ENCODE measurements at regions not wholly inside any gene's neighbourhood (a gene's known extent, or its start where the extent isn't known, plus 50 kb on each side); places are given as distances from the start of the nearest gene placed in this dataset.

DNA sequence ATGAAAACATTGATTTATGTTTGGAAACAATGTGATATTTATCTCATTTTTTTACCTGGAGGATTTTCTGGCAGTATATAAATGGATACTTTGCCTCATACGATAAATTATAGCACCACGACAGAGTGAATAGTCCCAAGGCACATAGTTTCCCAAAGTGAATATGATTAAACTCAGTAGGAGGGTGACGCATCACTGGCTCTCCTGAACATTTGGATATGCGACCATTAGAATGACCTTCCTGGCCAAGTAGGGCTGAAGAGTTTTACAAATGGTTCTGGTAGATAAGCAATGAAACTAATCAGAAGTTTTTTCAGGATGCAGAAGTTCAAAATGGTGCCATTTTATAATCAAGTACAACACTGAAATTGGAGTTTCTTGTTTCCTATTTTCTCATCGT, 397.7 kb downstream of the AASDHPPT start:
- no peak overlapping the region for H3K27ac ChIP-seq (ENCODE audit: extremely low read depth, low read depth, low read length)
- ChIA-PET CTCF (interaction anchor here (1.4 kb wide), 1 partner anchor 9 kb away, joined by 3 read pairs; no protein-coding TSS in a partner anchor), POLR2A (no interaction called here)
- no peak for TF ChIP-seq ZNF121 (tag by site-specific recombination; IDR thresholded peaks at IDR 0.05)
- TF ChIP-seq REPIN1 (tag by site-specific recombination; IDR thresholded peaks at IDR 0.05; ENCODE audit: low read depth), result no peak
- TF ChIP-seq, protein P1, sequence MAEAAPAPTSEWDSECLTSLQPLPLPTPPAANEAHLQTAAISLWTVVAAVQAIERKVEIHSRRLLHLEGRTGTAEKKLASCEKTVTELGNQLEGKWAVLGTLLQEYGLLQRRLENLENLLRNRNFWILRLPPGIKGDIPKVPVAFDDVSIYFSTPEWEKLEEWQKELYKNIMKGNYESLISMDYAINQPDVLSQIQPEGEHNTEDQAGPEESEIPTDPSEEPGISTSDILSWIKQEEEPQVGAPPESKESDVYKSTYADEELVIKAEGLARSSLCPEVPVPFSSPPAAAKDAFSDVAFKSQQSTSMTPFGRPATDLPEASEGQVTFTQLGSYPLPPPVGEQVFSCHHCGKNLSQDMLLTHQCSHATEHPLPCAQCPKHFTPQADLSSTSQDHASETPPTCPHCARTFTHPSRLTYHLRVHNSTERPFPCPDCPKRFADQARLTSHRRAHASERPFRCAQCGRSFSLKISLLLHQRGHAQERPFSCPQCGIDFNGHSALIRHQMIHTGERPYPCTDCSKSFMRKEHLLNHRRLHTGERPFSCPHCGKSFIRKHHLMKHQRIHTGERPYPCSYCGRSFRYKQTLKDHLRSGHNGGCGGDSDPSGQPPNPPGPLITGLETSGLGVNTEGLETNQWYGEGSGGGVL (tag by site-specific recombination; IDR thresholded peaks at IDR 0.05), result no peak
- TF ChIP-seq MYNN (tag by site-specific recombination; IDR thresholded peaks at IDR 0.05; ENCODE audit: borderline replicate concordance), result no peak
- no peak for TF ChIP-seq ZBTB1 (tag by site-specific recombination; IDR thresholded peaks at IDR 0.05)
- no peak for TF ChIP-seq ZNF24 (tag by site-specific recombination; IDR thresholded peaks at IDR 0.05)
- no peak for TF ChIP-seq ZFP37 (tag by site-specific recombination; IDR thresholded peaks at IDR 0.05)
- TF ChIP-seq ZFP41 (tag by site-specific recombination; IDR thresholded peaks at IDR 0.05; ENCODE audit: borderline replicate concordance), result no peak
- no peak for TF ChIP-seq ZNF138 (tag by site-specific recombination; IDR thresholded peaks at IDR 0.05; ENCODE audit: borderline replicate concordance)
- TF ChIP-seq ZNF16 (tag by site-specific recombination; IDR thresholded peaks at IDR 0.05; ENCODE audit: low read depth), result no peak
- no peak for TF ChIP-seq ZNF626 (tag by site-specific recombination; IDR thresholded peaks at IDR 0.05)
- no peak for TF ChIP-seq HOXA7 (CRISPR knock-in tag; IDR thresholded peaks at IDR 0.05; ENCODE audit: borderline replicate concordance)
- no peaks in the 10 kb centered on the region for H3K4me1 ChIP-seq (ENCODE audit: control insufficient read depth, insufficient read depth, low read length)
- H3K4me3 ChIP-seq (ENCODE audit: low read depth, low read length), result no peak overlapping the region
- H3K36me3 ChIP-seq (ENCODE audit: control insufficient read depth in 2 of 2, insufficient read depth in 1 of 2, low read length in 2 of 2), result no peaks in the 10 kb centered on the region
- H3K9me3 ChIP-seq (ENCODE audit: control insufficient read depth, insufficient read depth, low read depth, low read length), result no peaks in the 10 kb centered on the region

DNA sequence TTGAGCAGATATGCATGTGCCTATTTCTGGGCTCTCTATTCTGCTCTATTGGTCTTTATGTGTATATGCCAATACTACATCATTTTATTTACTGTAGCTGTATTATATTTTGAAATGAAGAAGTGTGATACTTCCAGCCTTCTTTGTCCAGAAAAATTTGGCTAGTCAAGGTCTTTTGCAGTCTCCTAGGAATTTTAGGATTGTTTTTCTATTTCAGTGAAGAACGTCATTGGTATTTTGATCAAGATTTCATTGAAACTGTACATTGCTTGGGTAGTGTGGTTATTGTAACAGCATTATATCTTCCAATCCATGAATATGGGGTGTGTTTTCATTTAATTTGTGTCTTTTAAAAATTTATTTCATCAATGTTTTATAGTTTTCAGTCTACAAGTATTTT, 400.3 kb downstream of the AASDHPPT start:
- ChIA-PET POLR2A (no interaction called here), CTCF (no interaction called here)
- TF ChIP-seq, protein P2, sequence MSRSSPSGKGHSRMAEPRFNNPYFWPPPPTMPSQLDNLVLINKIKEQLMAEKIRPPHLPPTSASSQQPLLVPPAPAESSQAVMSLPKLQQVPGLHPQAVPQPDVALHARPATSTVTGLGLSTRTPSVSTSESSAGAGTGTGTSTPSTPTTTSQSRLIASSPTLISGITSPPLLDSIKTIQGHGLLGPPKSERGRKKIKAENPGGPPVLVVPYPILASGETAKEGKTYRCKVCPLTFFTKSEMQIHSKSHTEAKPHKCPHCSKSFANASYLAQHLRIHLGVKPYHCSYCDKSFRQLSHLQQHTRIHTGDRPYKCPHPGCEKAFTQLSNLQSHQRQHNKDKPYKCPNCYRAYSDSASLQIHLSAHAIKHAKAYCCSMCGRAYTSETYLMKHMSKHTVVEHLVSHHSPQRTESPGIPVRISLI (tag by site-specific recombination; IDR thresholded peaks at IDR 0.05), result no peak
- TF ChIP-seq ZNF624 (tag by site-specific recombination; IDR thresholded peaks at IDR 0.05), result no peak
- no peak for TF ChIP-seq ZNF174 (tag by site-specific recombination; IDR thresholded peaks at IDR 0.05)
- TF ChIP-seq OSR2 (tag by site-specific recombination; IDR thresholded peaks at IDR 0.05), result no peak
- TF ChIP-seq, protein P3, sequence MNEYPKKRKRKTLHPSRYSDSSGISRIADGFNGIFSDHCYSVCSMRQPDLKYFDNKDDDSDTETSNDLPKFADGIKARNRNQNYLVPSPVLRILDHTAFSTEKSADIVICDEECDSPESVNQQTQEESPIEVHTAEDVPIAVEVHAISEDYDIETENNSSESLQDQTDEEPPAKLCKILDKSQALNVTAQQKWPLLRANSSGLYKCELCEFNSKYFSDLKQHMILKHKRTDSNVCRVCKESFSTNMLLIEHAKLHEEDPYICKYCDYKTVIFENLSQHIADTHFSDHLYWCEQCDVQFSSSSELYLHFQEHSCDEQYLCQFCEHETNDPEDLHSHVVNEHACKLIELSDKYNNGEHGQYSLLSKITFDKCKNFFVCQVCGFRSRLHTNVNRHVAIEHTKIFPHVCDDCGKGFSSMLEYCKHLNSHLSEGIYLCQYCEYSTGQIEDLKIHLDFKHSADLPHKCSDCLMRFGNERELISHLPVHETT (tag by site-specific recombination; IDR thresholded peaks at IDR 0.05), result no peak
- TF ChIP-seq ZNF266 (tag by site-specific recombination; IDR thresholded peaks at IDR 0.05; ENCODE audit: low read depth), result no peak
- TF ChIP-seq KLF7 (tag by site-specific recombination; IDR thresholded peaks at IDR 0.05; ENCODE audit: borderline replicate concordance), result no peak
- no peak overlapping the region for H3K4me3 ChIP-seq (ENCODE audit: low read depth, low read length)
- H3K36me3 ChIP-seq (ENCODE audit: control insufficient read depth in 2 of 2, insufficient read depth in 1 of 2, low read length in 2 of 2), result no peaks in the 10 kb centered on the region
- H3K27ac ChIP-seq (ENCODE audit: extremely low read depth, low read depth, low read length), result no peak overlapping the region
- H3K9me3 ChIP-seq (ENCODE audit: control insufficient read depth, insufficient read depth, low read depth, low read length), result no peaks in the 10 kb centered on the region
- H3K4me1 ChIP-seq (ENCODE audit: control insufficient read depth, insufficient read depth, low read length), result no peaks in the 10 kb centered on the region

DNA sequence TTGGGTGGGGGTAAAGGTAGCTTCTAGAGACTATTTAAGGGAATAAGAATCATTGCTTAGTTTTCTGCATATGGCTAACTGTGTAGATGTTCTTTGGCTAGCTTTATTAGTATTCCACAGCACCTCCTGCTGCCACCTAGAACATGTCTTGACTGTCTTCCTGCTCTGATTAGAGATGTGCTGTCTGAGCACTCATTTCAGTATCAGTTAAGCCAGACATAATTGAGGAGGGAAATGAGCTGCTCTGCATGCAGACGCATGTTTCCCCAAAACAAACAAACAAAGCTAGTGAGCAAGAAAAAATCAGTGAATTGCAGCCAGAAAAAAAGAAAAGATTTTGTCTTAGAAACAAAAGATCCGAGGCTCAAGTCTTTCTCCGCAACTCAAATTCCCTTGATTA, 402.2 kb downstream of the AASDHPPT start:
- no peak overlapping the region for H3K27ac ChIP-seq (ENCODE audit: extremely low read depth, low read depth, low read length)
- H3K4me1 ChIP-seq (ENCODE audit: control insufficient read depth, insufficient read depth, low read length), result no peaks in the 10 kb centered on the region
- no peaks in the 10 kb centered on the region for H3K9me3 ChIP-seq (ENCODE audit: control insufficient read depth, insufficient read depth, low read depth, low read length)
- no peak overlapping the region for H3K4me3 ChIP-seq (ENCODE audit: low read depth, low read length)
- no peaks in the 10 kb centered on the region for H3K36me3 ChIP-seq (ENCODE audit: control insufficient read depth in 2 of 2, insufficient read depth in 1 of 2, low read length in 2 of 2)
- CTCF ChIA-PET, result interaction anchor here (0.7 kb wide), 2 partner anchors 283 to 1049 kb away, joined by 3 to 4 read pairs; no protein-coding TSS in a partner anchor
- POLR2A ChIA-PET, result no interaction called here
- TF ChIP-seq, protein P4, sequence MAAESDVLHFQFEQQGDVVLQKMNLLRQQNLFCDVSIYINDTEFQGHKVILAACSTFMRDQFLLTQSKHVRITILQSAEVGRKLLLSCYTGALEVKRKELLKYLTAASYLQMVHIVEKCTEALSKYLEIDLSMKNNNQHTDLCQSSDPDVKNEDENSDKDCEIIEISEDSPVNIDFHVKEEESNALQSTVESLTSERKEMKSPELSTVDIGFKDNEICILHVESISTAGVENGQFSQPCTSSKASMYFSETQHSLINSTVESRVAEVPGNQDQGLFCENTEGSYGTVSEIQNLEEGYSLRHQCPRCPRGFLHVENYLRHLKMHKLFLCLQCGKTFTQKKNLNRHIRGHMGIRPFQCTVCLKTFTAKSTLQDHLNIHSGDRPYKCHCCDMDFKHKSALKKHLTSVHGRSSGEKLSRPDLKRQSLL (tag by site-specific recombination; IDR thresholded peaks at IDR 0.05), result no peak
- TF ChIP-seq ZNF776 (tag by site-specific recombination; IDR thresholded peaks at IDR 0.05; ENCODE audit: borderline replicate concordance) (no peak), ZNF624 (tag by site-specific recombination; IDR thresholded peaks at IDR 0.05) (no peak), ZNF138 (tag by site-specific recombination; IDR thresholded peaks at IDR 0.05; ENCODE audit: borderline replicate concordance) (no peak), ZNF146 (tag by site-specific recombination; IDR thresholded peaks at IDR 0.05) (no peak), ZNF830 (tag by site-specific recombination; IDR thresholded peaks at IDR 0.05; ENCODE audit: low read depth) (no peak), ZSCAN16 (tag by site-specific recombination; IDR thresholded peaks at IDR 0.05) (no peak), ZNF544 (tag by site-specific recombination; IDR thresholded peaks at IDR 0.05) (no peak)
- TF ChIP-seq, protein P5, sequence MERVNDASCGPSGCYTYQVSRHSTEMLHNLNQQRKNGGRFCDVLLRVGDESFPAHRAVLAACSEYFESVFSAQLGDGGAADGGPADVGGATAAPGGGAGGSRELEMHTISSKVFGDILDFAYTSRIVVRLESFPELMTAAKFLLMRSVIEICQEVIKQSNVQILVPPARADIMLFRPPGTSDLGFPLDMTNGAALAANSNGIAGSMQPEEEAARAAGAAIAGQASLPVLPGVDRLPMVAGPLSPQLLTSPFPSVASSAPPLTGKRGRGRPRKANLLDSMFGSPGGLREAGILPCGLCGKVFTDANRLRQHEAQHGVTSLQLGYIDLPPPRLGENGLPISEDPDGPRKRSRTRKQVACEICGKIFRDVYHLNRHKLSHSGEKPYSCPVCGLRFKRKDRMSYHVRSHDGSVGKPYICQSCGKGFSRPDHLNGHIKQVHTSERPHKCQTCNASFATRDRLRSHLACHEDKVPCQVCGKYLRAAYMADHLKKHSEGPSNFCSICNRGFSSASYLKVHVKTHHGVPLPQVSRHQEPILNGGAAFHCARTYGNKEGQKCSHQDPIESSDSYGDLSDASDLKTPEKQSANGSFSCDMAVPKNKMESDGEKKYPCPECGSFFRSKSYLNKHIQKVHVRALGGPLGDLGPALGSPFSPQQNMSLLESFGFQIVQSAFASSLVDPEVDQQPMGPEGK (tag by site-specific recombination; IDR thresholded peaks at IDR 0.05), result no peak

Measured in HEK293 (cell line).